SH-SY5Y (cell line): ENCODE measurements at regions not wholly inside any gene's neighbourhood (a gene's known extent, or its start where the extent isn't known, plus 50 kb on each side); places are given as distances from the start of the nearest gene placed in this dataset.

Source experiments
- GATA2 ChIP-seq: IDR thresholded peaks from 2 replicates; pipeline ENCODE4 v1.6.1; 2011; ENCODE audit warnings: mild to moderate bottlenecking, low read depth, low read length
- GATA3 ChIP-seq: IDR thresholded peaks from 2 replicates; pipeline ENCODE4 v1.6.1; 2011; ENCODE audit warnings: low read depth, mild to moderate bottlenecking, low read length, moderate library complexity

GRCh38 chr2:155630760-155631159 lies 701.8 kb downstream of the NR4A2 start:
- TF ChIP-seq GATA3 (no peak), GATA2 (no peak)
